GM19395 (cell line): ENCODE measurements at regions not wholly inside any gene's neighbourhood (a gene's known extent, or its start where the extent isn't known, plus 50 kb on each side); places are given as distances from the start of the nearest gene placed in this dataset.

ENCODE experiments used
- ATAC-seq: cut with Tn5 transposase; IDR thresholded peaks from one replicate; pipeline ENCODE4 v1.9.1; 2021; ENCODE audit warnings: mild to moderate bottlenecking, moderate library complexity; ENCODE audit not compliant: unreplicated experiment

GRCh38 chr3:10695595-10696285, 120.3 kb upstream of the SLC6A11 start:
- no peak for ATAC-seq

- no peak for ATAC-seq
Observed at GRCh38 chr3:10697918-10698317, 118.1 kb upstream of the SLC6A11 start.

GRCh38 chr3:10700821-10701220, 115.2 kb upstream of the SLC6A11 start:
- no peak for ATAC-seq

- ATAC-seq, result no peak
Observed at GRCh38 chr3:10702961-10703740, 112.9 kb upstream of the SLC6A11 start.

GRCh38 chr3:10703875-10704274, 112.2 kb upstream of the SLC6A11 start:
- ATAC-seq, result no peak

- ATAC-seq, result no peak
Observed at GRCh38 chr3:10706156-10706739, 109.8 kb upstream of the SLC6A11 start.

GRCh38 chr3:10706740-10707399, 109.2 kb upstream of the SLC6A11 start:
- ATAC-seq, result no peak

- ATAC-seq, result no peak
Observed at GRCh38 chr3:10707400-10708215, 108.4 kb upstream of the SLC6A11 start.

GRCh38 chr3:10708216-10708893, 107.7 kb upstream of the SLC6A11 start:
- no peak for ATAC-seq

- ATAC-seq, result no peak
Observed at GRCh38 chr3:10709110-10709781, 106.8 kb upstream of the SLC6A11 start.

GRCh38 chr3:10712121-10712520, 103.9 kb upstream of the SLC6A11 start:
- no peak for ATAC-seq

- no peak for ATAC-seq
Observed at GRCh38 chr3:10713656-10714055, 102.4 kb upstream of the SLC6A11 start.

GRCh38 chr3:10715886-10716285, 100.1 kb upstream of the SLC6A11 start:
- no peak for ATAC-seq

GRCh38 chr3:10716964-10717363, 99.1 kb upstream of the SLC6A11 start:
- ATAC-seq, result no peak

- ATAC-seq, result no peak
Observed at GRCh38 chr3:10717756-10718155, 98.3 kb upstream of the SLC6A11 start.

- no peak for ATAC-seq
Observed at GRCh38 chr3:10721101-10721500, 94.9 kb upstream of the SLC6A11 start.

- no peak for ATAC-seq
Observed at GRCh38 chr3:10722911-10723310, 93.1 kb upstream of the SLC6A11 start.

- ATAC-seq, result no peak
Observed at GRCh38 chr3:10723991-10724390, 92.0 kb upstream of the SLC6A11 start.

GRCh38 chr3:10725067-10725466, 91.0 kb upstream of the SLC6A11 start:
- ATAC-seq, result no peak

GRCh38 chr3:10725846-10726245, 90.2 kb upstream of the SLC6A11 start:
- ATAC-seq, result no peak
